Activated naive CD4-positive, alpha-beta T cell treated with anti-CD3 and anti-CD28 coated beads, Interleukin-2, amount 50 U/mL, for 72 hours (primary cell): ENCODE measurements at regions not wholly inside any gene's neighbourhood (a gene's known extent, or its start where the extent isn't known, plus 50 kb on each side); places are given as distances from the start of the nearest gene placed in this dataset.

ENCODE experiments used
- ATAC-seq, 2 donors: fragments of 150-1000 bp; cut with Tn5 transposase; 2 replicates each; pipeline ENCODE4 v1.10.0; 2021; ENCODE audit warnings: mild to moderate bottlenecking in 2 of 2, moderate library complexity in 2 of 2
- DNase-seq, 2 donors: peaks; one replicate each; pipeline ENCODE4 v3.0.0; 2021 to 2022; ENCODE audit warnings: low spot score in 2 of 2
- H3K27ac Mint-ChIP-seq, 2 donors: one replicate each; pipeline ENCODE4 v1.8.0; 2022; ENCODE audit warnings: mild to moderate bottlenecking in 2 of 2, mixed read lengths in 2 of 2
- H3K36me3 Mint-ChIP-seq, 2 donors: one replicate each; pipeline ENCODE4 v1.8.0; 2022; ENCODE audit warnings: mixed read lengths in 2 of 2
- H3K9me3 Mint-ChIP-seq, 2 donors: one replicate each; pipeline ENCODE4 v1.8.0; 2022; ENCODE audit warnings: mixed read lengths in 2 of 2

DNA sequence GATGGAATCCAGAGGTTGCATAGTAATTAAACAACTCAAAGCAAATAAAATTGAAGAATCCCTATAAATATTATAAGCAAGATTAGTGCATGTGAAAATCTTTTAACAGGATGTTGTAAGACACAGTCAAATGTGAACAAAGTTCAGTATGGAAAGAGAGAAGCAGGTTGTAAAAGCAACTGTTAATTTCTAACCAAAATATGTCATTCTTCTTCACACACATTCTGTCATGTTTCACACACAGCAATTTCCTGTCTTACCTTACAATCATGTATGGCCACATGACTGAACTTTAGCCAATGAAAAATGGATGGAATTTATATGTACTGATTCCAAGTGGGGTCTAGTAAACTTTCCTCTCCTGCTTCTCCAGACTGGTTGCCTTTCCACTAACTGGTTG is 527.7 kb upstream of the TMPRSS15 start:
- peaks cover 10 to 18% of the 10 kb centered on the region in 2 donors for H3K9me3 Mint-ChIP-seq
- no peak overlapping the region for H3K27ac Mint-ChIP-seq
- no peaks in the 10 kb centered on the region for H3K36me3 Mint-ChIP-seq
- ATAC-seq (no peak), DNase-seq (no peak)

DNA sequence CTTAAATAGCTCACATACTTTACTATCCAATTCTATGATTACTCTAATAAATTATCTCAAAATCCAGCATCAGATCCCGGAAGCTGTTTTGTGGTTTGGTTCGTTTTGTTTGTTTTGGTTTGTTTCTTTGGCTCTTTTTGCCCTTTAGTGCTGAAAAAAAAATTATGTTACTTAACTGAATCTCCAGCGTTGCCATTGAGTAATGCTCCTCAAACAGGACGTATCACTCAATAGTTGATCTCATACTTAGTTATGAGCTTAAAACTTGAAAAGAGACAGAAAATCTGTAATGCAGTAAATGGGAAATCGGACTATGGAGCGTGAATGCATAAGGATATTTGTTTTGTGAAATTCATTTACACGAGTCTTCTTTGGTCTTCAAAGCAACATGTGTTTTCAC is 533.8 kb upstream of the TMPRSS15 start:
- no peaks in the 10 kb centered on the region for H3K36me3 Mint-ChIP-seq
- no peak overlapping the region for H3K27ac Mint-ChIP-seq
- H3K9me3 Mint-ChIP-seq = peaks cover 13 to 15% of the 10 kb centered on the region in 2 donors
- no peak for ATAC-seq
- no peak for DNase-seq

DNA sequence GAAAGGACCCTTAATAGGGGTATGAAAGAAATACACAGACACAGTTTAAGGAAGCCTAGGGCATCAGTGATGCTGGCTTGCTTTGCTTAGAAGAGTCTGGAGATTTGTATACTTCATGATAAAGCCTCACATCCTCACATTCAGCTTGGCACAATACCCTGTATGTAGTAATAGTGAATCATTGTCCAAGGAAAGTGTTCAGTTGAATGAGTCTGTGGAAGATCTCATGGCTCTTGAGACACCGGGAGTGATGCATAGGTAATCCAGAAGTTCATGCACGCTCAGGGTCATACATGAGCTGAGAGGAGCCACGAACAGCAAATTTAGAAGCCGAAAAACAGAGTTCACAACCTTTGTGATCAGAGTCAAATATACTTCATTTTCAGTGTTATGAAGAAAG is 537.2 kb upstream of the TMPRSS15 start:
- H3K36me3 Mint-ChIP-seq = no peaks in the 10 kb centered on the region
- H3K27ac Mint-ChIP-seq = no peak overlapping the region
- H3K9me3 Mint-ChIP-seq = peaks cover 7 to 9% of the 10 kb centered on the region in 2 donors
- ATAC-seq = no peak
- DNase-seq = no peak

DNA sequence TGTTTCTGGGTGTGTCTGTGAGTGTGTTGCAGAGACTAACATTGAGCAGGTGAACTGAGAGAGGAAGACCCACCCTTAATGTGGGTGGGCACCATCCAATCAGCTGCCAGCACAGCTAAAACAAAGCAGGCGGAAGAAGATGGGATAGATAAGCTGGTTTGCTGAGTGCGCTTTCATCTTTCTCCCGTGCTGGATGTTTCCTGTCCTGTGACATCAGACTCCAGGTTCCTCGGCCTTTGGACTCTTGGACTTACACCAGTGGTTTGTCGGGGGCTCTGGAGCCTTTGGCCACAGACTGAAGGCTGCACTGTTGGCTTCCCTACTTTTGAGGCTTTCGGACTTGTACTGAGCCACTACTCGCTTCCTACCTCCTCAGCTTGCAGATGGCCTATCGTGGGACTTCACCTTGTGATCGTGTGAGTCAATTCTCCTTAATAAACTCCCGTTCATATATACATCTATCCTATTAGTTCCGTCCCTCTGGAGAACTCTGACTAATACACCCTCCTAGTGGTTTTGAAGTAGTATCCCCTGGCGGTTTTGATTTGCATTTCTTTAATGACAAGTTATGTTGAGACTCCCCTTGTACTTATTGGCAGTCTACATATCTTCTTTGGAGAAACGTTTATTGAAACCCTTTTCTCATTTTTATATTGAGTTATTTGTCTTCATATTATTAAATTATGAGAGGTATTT is 546.6 kb upstream of the TMPRSS15 start:
- ATAC-seq = no peak
- no peak overlapping the region for H3K27ac Mint-ChIP-seq
- peaks cover 9 to 11% of the 10 kb centered on the region in 2 donors for H3K9me3 Mint-ChIP-seq
- H3K36me3 Mint-ChIP-seq = peaks cover 0 to 6% of the 10 kb centered on the region in 2 donors
- DNase-seq = no peak

DNA sequence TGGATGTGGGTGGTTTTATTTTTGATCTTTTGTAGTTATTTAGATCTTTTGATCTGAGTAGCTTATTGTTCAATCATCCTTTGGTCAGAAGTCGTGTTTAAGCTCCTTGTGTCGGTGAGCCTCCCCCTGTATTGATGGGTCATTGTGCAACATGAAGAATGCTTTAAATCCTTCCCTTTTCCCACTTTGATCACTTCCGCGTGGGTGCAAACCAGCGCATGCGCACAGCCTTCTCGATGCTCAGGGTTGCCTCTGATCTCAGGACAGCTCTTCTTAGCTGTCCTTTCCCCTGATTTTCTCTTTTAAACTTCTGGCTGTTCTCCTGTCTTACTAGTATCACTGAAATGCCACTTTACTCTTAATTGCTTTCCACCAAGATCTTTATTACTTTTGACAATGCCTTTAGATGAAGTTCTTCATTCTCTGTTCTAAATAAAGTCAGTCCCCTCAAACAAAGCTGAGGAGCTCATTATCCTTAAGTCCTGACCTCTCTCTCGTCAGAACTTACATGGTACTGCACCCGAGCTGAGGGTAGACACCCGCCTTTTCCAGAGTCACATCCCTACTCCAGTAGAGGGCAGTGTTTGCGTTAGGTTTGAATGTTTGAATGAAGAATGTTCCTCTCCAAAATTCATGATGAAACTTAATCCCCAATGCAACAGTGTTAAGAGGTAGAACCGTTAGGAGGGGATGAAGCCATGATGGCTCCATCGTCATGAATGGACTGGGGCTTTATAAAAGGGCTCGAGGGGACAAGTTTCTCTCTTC is 547.9 kb upstream of the TMPRSS15 start:
- H3K9me3 Mint-ChIP-seq = peaks cover 5 to 11% of the 10 kb centered on the region in 2 donors
- H3K36me3 Mint-ChIP-seq = peaks cover 0 to 6% of the 10 kb centered on the region in 2 donors
- ATAC-seq = no peak
- H3K27ac Mint-ChIP-seq = no peak overlapping the region
- DNase-seq = no peak

DNA sequence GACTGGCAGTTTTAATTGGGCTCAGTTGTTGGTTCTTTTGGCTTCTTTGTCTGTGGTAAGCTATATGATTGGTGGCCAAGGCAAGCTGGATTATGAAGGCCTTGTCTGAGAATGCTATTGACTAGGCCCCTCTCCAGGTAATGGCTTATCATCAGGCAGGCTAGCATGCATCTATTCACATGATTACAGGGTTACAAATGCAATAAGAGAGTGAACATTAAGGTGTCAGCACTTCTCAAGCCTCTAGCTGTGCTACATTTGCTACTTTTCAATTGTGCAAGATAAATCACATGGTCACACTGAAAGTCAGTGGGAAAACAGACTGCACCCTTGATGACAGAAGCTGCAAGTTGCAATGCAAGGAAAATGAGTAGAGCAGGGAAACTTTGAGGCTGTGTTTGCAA is 550.9 kb upstream of the TMPRSS15 start:
- no peak overlapping the region for H3K27ac Mint-ChIP-seq
- ATAC-seq = no peak
- peaks cover 5 to 14% of the 10 kb centered on the region in 2 donors for H3K9me3 Mint-ChIP-seq
- no peak for DNase-seq
- H3K36me3 Mint-ChIP-seq = peaks cover 0 to 6% of the 10 kb centered on the region in 2 donors

DNA sequence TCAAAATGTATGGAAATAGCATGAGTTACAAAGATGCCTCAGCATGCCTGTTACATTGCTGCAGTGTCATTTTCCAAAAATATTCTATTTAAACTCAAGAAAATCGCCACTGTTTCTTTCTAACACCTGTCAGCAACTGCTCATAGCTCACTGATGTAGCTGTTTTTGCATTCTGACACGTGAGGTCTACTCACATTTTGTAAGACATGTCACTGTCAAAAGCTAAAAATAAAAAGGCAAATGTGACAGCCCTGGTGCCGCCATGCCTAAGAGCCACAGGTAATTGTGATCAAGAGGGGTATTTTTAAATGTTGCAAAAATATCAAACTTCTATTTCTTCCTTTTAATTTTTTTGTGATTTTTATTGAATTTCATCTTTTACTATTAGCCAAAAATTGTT is 556.2 kb upstream of the TMPRSS15 start:
- DNase-seq (no peak), ATAC-seq (no peak)
- Mint-ChIP-seq H3K9me3 (peaks cover 7 to 8% of the 10 kb centered on the region in 2 donors), H3K36me3 (no peaks in the 10 kb centered on the region), H3K27ac (no peak overlapping the region)

DNA sequence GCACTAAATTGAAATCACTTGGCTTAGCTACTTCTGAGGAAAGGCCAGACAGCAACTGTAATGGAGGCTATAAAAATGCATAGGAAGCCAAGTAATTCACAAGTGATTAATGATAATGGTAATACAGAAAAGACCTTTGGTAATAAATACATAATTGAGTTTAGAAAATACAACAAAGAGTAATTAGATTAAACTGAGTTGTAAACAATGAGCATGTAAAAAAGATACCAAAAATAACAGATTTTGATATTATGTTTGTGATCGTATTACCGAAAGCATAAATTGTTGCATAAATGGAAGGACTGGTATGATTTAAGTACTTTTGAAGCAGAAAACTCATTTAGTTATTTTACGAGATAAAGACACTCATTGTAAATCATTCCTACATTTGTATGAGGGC is 556.7 kb upstream of the TMPRSS15 start:
- no peak for DNase-seq

DNA sequence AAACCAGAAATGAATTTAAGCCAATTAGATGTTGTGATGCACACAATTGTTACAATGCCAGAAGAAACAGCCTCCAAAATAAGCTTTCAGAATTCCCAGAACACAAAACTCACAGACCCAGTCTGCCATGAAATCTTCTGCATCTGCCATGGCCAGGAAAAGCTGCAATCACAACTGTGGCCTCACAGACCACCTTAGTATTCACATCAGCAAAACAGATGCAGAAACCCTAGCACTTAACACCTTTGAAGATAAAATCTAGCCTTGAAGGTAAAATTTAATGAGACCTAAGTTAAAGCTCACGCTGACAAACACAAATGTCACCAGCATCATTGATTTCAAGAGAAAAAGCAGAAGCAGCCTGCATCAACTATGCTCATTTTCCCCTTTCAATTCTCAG is 566.8 kb upstream of the TMPRSS15 start:
- Mint-ChIP-seq H3K9me3 (peaks cover 2 to 15% of the 10 kb centered on the region in 2 donors), H3K27ac (no peak overlapping the region), H3K36me3 (no peaks in the 10 kb centered on the region)
- DNase-seq (no peak), ATAC-seq (no peak)

More for the DNA sequence above, 556.7 kb upstream of the TMPRSS15 start:
- Mint-ChIP-seq H3K27ac (no peak overlapping the region), H3K9me3 (peaks cover 7 to 8% of the 10 kb centered on the region in 2 donors), H3K36me3 (no peaks in the 10 kb centered on the region)
- no peak for ATAC-seq

DNA sequence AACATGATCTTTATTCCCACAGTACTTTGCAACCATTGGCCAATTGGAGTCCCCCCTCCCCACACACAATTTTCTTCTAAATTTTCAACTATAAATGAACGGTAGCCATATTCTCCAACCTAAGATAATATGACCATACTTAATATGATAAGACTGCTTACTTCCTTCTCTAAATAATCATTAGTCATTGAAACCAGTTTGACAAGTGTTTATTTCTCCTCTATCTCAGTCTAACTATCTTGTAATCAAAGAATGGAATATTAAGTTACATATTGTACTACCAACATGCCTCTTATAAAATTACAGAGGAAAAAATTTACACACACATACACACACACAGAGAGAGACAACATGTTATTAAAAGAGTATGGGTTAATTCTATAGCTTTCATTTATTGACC is 567.4 kb upstream of the TMPRSS15 start:
- Mint-ChIP-seq H3K36me3 (no peaks in the 10 kb centered on the region), H3K9me3 (peaks cover 7 to 18% of the 10 kb centered on the region in 2 donors), H3K27ac (no peak overlapping the region)
- DNase-seq = no peak
- ATAC-seq = no peak

DNA sequence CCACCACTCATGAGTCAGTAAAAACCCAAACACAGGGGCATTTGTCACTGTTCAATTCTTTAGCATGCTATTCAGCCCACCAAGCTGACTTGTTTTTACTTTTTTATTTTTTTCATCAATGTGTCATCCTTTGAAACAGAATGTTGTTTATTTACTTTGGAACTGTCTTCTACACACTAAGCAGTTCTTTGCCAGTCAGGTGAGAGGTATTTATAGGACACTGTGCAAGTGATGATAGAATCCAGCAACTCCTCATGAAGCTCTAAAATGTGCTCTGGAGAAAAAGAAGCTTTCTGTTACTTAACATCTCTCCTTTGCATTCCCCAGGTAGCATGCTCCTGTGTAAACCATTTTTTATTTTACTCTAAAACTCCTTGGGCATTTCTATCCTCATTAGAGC is 582.0 kb upstream of the TMPRSS15 start:
- DNase-seq (no peak), ATAC-seq (no peak)
- Mint-ChIP-seq H3K9me3 (peaks cover 18 to 19% of the 10 kb centered on the region in 2 donors), H3K27ac (no peak overlapping the region), H3K36me3 (peaks cover 0 to 4% of the 10 kb centered on the region in 2 donors)

DNA sequence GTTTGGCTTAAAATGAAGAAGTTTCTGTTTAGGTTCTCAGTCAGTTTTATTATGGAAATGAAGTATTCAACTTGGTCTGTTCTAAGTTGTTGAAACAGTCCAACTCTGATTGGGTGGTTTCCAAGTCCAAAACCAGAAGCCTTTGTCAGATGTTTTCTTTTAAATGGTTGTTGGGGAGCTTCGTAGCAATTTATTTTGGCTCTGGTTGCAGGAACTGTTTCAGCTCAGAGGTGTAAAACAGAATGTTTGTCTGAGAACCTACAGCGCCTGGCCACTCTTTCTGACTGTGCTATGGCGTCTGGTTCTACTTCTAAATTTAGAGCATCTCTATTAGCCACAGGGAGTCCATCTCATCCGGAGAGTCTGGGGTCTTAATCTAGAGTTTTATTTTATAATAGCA is 582.6 kb upstream of the TMPRSS15 start:
- ATAC-seq (no peak), DNase-seq (no peak)
- Mint-ChIP-seq H3K9me3 (peaks cover 18 to 19% of the 10 kb centered on the region in 2 donors), H3K27ac (no peak overlapping the region), H3K36me3 (peaks cover 0 to 4% of the 10 kb centered on the region in 2 donors)

DNA sequence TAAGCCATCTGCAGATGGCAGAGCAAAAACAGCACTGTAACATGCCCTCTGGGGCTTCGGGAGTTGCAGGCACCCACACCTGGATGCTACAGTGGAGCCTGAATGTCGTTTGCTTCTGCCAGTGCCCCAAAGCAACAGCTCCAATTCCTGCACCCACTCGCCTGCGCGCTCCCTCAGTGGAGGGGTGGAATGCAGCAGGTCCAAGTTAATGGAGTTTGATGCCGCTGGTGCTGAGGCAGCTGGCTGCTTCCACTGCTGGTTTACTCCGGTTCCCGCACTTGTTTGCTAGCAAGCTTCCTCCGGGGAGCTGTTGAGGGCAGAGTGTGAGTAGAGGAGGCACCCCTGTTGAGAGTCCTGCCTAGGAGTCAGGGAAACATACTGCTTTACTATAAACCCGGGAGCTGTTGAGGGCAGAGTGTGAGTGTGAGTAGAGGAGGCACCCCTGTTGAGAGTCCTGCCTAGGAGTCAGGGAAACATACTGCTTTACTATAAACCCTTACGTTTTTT is 584.0 kb upstream of the TMPRSS15 start:
- H3K36me3 Mint-ChIP-seq = peaks cover 0 to 4% of the 10 kb centered on the region in 2 donors
- no peak overlapping the region for H3K27ac Mint-ChIP-seq
- no peak for ATAC-seq

DNA sequence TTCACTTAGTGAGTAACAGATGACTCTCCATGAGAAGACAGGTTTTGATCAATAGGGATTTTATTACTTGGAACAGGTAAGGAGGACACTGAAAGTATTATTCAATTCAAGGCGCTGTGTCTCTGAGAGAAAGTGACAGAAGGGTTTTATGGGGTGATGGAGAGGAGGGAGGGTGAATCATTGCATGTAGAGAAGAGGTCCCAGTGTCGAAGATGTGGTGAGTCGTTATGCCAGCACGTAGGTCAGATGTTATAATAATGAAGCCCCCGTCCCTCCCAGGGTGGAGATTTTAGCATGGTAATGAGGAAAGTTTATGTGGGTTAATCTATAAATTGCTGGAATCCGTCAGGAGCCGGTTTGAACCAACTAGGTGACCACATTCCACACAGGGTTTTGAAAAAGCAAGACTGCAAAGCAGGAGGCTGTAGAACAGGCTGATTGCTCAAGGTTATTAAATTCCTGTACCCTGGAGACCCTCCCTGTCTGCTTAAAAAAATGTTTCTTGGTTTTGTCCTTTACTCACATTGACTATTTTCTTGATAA is 586.4 kb upstream of the TMPRSS15 start:
- DNase-seq (no peak), ATAC-seq (no peak)
- Mint-ChIP-seq H3K36me3 (peaks cover 4% of the 10 kb centered on the region in 2 donors), H3K9me3 (peaks cover 13 to 22% of the 10 kb centered on the region in 2 donors), H3K27ac (no peak overlapping the region)

More for the DNA sequence above, 584.0 kb upstream of the TMPRSS15 start:
- H3K9me3 Mint-ChIP-seq = peaks cover 15 to 19% of the 10 kb centered on the region in 2 donors
- DNase-seq = no peak

DNA sequence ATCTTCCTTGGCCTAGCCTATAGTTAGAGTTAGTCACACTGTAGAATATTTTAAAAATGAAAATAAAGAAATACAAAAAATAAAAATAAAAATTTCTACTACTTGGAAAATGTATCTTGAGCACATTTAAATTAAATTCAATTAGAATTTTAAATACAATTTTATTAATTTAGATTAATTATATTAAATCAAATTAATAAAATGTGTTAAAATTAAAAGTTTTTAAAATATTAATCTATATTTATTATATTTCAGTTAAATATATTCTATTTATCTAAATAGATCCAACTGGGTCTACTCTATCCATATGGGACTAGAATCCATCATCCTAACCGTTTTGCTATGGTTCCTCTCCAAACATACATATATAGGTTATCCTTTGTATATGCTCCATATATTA is 588.3 kb upstream of the TMPRSS15 start:
- Mint-ChIP-seq H3K9me3 (peaks cover 13 to 23% of the 10 kb centered on the region in 2 donors), H3K27ac (no peak overlapping the region), H3K36me3 (peaks cover 4% of the 10 kb centered on the region in 2 donors)
- DNase-seq = no peak
- ATAC-seq = no peak

DNA sequence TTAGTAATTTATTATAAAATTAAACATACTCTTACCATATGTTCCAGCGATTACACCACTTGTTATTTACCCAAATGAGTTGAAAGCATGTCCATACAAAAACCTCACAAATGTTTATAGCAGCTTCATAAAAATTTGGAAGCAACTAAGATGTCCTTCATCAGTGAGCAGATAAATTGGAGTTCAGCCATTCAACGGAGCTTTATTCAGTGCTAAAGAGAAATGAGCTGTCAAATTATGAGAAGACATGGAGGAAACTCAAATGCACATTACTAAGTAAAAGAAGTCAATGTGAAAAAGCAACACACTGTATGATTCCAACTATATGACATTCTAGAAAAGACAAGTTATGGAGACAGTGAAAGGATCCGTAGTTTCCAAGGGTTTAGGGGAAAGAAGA is 606.7 kb upstream of the TMPRSS15 start:
- no peak for ATAC-seq
- Mint-ChIP-seq H3K27ac (no peak overlapping the region), H3K36me3 (no peaks in the 10 kb centered on the region), H3K9me3 (peaks cover 5 to 19% of the 10 kb centered on the region in 2 donors)
- DNase-seq = no peak

DNA sequence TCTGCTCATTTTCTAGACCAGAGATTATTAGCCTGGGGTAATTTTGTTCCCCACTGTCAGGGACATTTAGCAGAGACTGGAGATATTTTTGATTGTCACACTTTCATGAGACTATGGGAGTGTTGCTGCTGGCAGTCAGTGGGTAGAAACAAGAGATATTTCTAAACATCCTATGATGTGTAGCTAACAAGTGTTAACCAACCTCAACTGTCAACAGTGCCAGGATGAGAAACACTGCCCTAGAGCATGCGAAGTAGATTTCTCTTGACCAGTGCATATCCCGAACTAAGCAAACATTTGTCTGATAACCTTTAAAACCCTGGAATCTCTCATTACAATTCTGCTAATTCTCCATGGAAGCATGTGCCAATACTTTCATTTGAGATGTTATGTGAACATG is 607.4 kb upstream of the TMPRSS15 start:
- ATAC-seq (no peak), DNase-seq (no peak)
- Mint-ChIP-seq H3K36me3 (no peaks in the 10 kb centered on the region), H3K27ac (no peak overlapping the region), H3K9me3 (peaks cover 5 to 19% of the 10 kb centered on the region in 2 donors)
